ENCODE measurements at regions not wholly inside any gene's neighbourhood (a gene's known extent, or its start where the extent isn't known, plus 50 kb on each side); places are given as distances from the start of the nearest gene placed in this dataset.

DNA sequence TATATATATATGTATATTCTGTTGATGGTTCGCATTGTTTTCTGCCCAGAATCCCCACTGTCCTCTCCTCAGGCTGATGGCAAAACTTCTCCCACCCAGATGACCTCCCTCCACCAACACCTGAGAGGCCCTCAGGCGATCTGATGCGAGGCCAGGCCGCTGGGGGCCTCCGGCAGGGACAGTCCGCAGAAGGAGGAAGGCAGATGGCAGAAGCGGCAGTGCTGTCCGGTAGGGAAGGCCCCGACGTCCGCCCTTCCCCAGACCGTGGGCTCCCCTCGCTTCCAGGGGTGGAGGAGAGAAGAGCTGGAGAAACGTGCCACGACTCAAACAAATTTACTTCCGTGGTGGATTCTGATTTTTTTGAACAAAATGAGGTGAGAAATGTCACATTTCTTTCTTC is 178.3 kb upstream of the RGS6 start:
- TF ChIP-seq SP1 (CRISPR knock-in tag; conservative IDR thresholded peaks at IDR 0.05), result no peak
- TF ChIP-seq NFE2L1 (CRISPR knock-in tag; IDR thresholded peaks at IDR 0.05), result no peak

All from WTC11 (cell line).